Hepatocyte (in vitro differentiated cells): ENCODE measurements at regions not wholly inside any gene's neighbourhood (a gene's known extent, or its start where the extent isn't known, plus 50 kb on each side); places are given as distances from the start of the nearest gene placed in this dataset.

Experiments used
- DNase-seq: peaks from one replicate; pipeline ENCODE4 v3.0.0-alpha.2; 2016; ENCODE audit warnings: low spot score
- H2AFZ ChIP-seq: fragments of 200-600 bp; sonication (generic); 2 replicates; pipeline ENCODE4 v1.6.0; 2016; ENCODE audit warnings: antibody characterized with exemption, mild to moderate bottlenecking
- H3K27ac ChIP-seq: fragments of 200-600 bp; sonication (generic); 2 replicates; pipeline ENCODE4 v1.5.1; 2016; ENCODE audit warnings: mild to moderate bottlenecking
- H3K27me3 ChIP-seq: fragments of 200-600 bp; sonication (generic); 2 replicates; pipeline ENCODE4 v1.6.1; 2016
- H3K36me3 ChIP-seq: fragments of 200-600 bp; sonication (generic); replicated peaks from 2 replicates; pipeline ENCODE4 v1.5.1; 2016; ENCODE audit warnings: low read depth; ENCODE audit not compliant: insufficient read depth
- H3K4me1 ChIP-seq: fragments of 200-600 bp; sonication (generic); 2 replicates; pipeline ENCODE4 v1.5.1; 2016; ENCODE audit warnings: mild to moderate bottlenecking, moderate library complexity; ENCODE audit not compliant: insufficient read depth
- H3K4me2 ChIP-seq: fragments of 200-600 bp; sonication (generic); 2 replicates; pipeline ENCODE4 v1.6.0; 2016
- H3K4me3 ChIP-seq: fragments of 200-600 bp; sonication (generic); 2 replicates; pipeline ENCODE4 v1.5.1; 2016; ENCODE audit warnings: mild to moderate bottlenecking
- H3K79me2 ChIP-seq: fragments of 200-600 bp; sonication (generic); 2 replicates; pipeline ENCODE4 v1.6.0; 2017; ENCODE audit warnings: mild to moderate bottlenecking
- H3K9me2 ChIP-seq: fragments of 200-600 bp; sonication (generic); replicated peaks from 2 replicates; pipeline ENCODE4 v1.6.0; 2017; ENCODE audit warnings: mild to moderate bottlenecking; ENCODE audit not compliant: insufficient read depth
- H3K9me3 ChIP-seq: fragments of 200-600 bp; sonication (generic); 2 replicates; pipeline ENCODE4 v1.5.1; 2016; ENCODE audit warnings: low read depth, mild to moderate bottlenecking
- H4K20me1 ChIP-seq: fragments of 200-600 bp; sonication (generic); 2 replicates; pipeline ENCODE4 v1.6.0; 2016; ENCODE audit warnings: mild to moderate bottlenecking; ENCODE audit not compliant: insufficient read depth, poor library complexity, severe bottlenecking
- EZH2 ChIP-seq: fragments of 200-600 bp; sonication (generic); IDR thresholded peaks from 2 replicates; pipeline ENCODE4 v1.6.1; 2016; ENCODE audit warnings: antibody characterized with exemption, mild to moderate bottlenecking, borderline replicate concordance
- EZH2phosphoT487 ChIP-seq: fragments of 200-600 bp; sonication (generic); IDR thresholded peaks from one replicate; pipeline ENCODE4 v1.6.1; 2018; ENCODE audit warnings: antibody characterized with exemption, mild to moderate bottlenecking, low read depth, moderate library complexity; ENCODE audit not compliant: unreplicated experiment, severe bottlenecking
- WGBS: methylation state at CpG from one replicate; pipeline ENCODE4 v1.1.6; 2016; ENCODE audit warnings: low lambda C conversion rate; ENCODE audit errors: missing lambda C conversion rate; 5-methylcytosine and 5-hydroxymethylcytosine counted together
- TF ChIP-seq, protein P1 (sequence below): fragments of 200-600 bp; sonication (generic); IDR thresholded peaks from 2 replicates; pipeline ENCODE4 v1.5.1; 2016; ENCODE audit warnings: antibody characterized with exemption, mild to moderate bottlenecking; ENCODE audit not compliant: poor library complexity

DNA sequence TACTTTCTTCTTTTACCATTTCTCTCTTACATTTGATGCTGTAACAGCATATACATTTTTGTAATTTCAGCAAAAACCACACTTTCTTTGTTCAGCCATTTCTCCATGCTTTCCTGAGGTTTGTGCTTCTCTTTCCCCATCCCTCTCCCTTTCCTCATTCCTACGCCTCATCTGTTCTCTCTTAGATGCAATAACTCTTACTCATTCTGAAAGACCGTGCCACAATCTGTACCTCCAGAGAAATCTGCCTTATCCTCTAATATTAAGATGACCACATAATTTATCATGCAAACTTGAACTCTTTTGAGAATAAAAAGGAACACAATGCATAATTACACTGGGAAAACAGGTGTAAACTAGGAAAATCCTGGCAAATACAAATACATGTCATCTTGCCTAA lies 588.9 kb downstream of the JRKL start:
- H3K4me2 ChIP-seq = no peak overlapping the region
- no peak overlapping the region for H3K4me3 ChIP-seq
- TF ChIP-seq, protein P1, sequence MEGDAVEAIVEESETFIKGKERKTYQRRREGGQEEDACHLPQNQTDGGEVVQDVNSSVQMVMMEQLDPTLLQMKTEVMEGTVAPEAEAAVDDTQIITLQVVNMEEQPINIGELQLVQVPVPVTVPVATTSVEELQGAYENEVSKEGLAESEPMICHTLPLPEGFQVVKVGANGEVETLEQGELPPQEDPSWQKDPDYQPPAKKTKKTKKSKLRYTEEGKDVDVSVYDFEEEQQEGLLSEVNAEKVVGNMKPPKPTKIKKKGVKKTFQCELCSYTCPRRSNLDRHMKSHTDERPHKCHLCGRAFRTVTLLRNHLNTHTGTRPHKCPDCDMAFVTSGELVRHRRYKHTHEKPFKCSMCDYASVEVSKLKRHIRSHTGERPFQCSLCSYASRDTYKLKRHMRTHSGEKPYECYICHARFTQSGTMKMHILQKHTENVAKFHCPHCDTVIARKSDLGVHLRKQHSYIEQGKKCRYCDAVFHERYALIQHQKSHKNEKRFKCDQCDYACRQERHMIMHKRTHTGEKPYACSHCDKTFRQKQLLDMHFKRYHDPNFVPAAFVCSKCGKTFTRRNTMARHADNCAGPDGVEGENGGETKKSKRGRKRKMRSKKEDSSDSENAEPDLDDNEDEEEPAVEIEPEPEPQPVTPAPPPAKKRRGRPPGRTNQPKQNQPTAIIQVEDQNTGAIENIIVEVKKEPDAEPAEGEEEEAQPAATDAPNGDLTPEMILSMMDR = no peak
- TF ChIP-seq EZH2 (no peak), EZH2phosphoT487 (no peak)

DNA sequence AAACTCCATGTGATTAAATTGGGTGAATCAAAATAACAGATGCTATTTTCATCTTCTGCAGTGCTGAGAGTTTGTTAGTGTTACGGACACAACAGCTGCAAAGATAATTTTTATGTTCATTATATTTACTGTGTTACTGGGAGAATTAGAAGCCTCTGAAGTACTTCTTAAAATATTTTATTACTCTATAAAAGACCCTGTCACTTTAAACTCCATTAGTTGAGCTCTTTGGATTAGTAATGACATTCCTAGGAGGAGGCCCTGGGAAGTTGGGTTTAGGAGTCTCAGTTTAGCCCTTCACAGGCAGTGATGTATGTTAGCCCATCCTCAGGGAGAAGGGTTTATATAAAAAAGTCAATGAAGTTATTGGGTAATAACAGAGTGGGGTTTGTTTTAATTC lies 596.7 kb downstream of the JRKL start:
- TF ChIP-seq EZH2phosphoT487 = no peak
- no peak for TF ChIP-seq EZH2
- TF ChIP-seq, protein P1 = no peak
- peaks cover 3% of the 10 kb centered on the region for H3K4me1 ChIP-seq
- no peaks in the 10 kb centered on the region for H3K79me2 ChIP-seq
- no peaks in the 10 kb centered on the region for H4K20me1 ChIP-seq
- H3K27ac ChIP-seq = no peak overlapping the region
- no peak for DNase-seq
- H3K27me3 ChIP-seq = no peaks in the 10 kb centered on the region
- no peaks in the 10 kb centered on the region for H3K9me2 ChIP-seq
- no peak overlapping the region for H2AFZ ChIP-seq
- no peaks in the 10 kb centered on the region for H3K36me3 ChIP-seq
- H3K4me3 ChIP-seq = no peak overlapping the region
- H3K9me3 ChIP-seq = no peaks in the 10 kb centered on the region
- 78% methylated on average over 1 of the region's 1 CpG for WGBS
- no peak overlapping the region for H3K4me2 ChIP-seq

More for the DNA sequence above, 588.9 kb downstream of the JRKL start:
- H3K27me3 ChIP-seq = no peaks in the 10 kb centered on the region
- no peaks in the 10 kb centered on the region for H3K36me3 ChIP-seq
- 28% methylated on average over 2 of the region's 2 CpGs for WGBS
- H3K9me3 ChIP-seq = no peaks in the 10 kb centered on the region
- H3K9me2 ChIP-seq = no peaks in the 10 kb centered on the region
- no peaks in the 10 kb centered on the region for H3K79me2 ChIP-seq
- DNase-seq = no peak
- H2AFZ ChIP-seq = no peak overlapping the region
- no peak overlapping the region for H3K27ac ChIP-seq
- no peaks in the 10 kb centered on the region for H4K20me1 ChIP-seq
- no peaks in the 10 kb centered on the region for H3K4me1 ChIP-seq

DNA sequence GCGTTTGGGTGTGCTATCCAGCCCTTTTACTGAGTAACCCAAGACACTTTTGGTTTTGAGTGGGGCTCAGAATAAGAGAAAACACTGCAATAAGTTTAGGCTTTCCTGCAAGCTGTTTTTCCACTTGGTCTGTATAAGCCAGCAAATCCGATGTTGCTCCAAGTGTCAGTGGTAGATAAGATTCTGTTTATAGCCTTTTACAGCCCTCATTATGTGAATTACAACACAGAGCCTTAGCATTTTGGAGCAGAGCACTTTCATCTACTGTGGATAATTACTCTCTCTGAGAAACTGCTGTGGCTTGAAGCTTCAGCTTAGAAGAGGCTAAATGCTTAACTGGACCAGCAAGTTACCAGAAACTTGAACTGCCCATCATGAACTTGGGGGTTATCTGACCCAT lies 601.1 kb downstream of the JRKL start:
- Histone ChIP-seq H3K9me2 (no peaks in the 10 kb centered on the region), H3K27me3 (no peaks in the 10 kb centered on the region), H3K9me3 (no peaks in the 10 kb centered on the region), H4K20me1 (no peaks in the 10 kb centered on the region), H3K4me2 (no peak overlapping the region), H3K36me3 (no peaks in the 10 kb centered on the region), H3K4me1 (peaks cover 3% of the 10 kb centered on the region), H2AFZ (no peak overlapping the region), H3K27ac (no peak overlapping the region), H3K4me3 (no peak overlapping the region), H3K79me2 (no peaks in the 10 kb centered on the region)
- DNase-seq = peak; percentile 33
- TF ChIP-seq, protein P1 = no peak
- TF ChIP-seq EZH2phosphoT487 (no peak), EZH2 (no peak)
- WGBS = 33% methylated on average over 2 of the region's 2 CpGs

DNA sequence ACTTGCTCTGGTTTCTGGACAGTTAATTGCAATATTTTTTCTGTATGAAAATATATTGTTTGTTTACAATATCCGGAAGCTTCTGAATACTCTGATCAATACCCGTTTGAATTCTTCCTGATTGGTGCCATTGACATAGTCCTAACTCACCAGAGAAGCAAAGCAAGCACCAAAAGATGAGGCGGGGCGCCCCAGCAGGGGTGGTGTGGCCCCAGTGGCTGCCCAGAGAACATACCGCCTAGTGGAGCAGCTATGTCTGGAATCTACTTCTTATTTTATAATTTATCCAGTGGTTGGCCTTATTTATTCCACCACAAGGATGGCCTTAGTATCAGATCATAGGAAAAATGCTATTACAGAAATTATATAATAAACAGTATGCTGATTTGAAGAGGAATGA lies 610.7 kb downstream of the JRKL start:
- H3K4me3 ChIP-seq = no peak overlapping the region
- no peaks in the 10 kb centered on the region for H3K79me2 ChIP-seq
- no peak for DNase-seq
- H4K20me1 ChIP-seq = no peaks in the 10 kb centered on the region
- no peak overlapping the region for H3K27ac ChIP-seq
- H3K4me1 ChIP-seq = no peaks in the 10 kb centered on the region
- no peaks in the 10 kb centered on the region for H3K9me3 ChIP-seq
- H3K36me3 ChIP-seq = no peaks in the 10 kb centered on the region
- H2AFZ ChIP-seq = no peak overlapping the region
- H3K9me2 ChIP-seq = no peaks in the 10 kb centered on the region
- no peak for TF ChIP-seq EZH2phosphoT487
- TF ChIP-seq EZH2 = no peak
- TF ChIP-seq, protein P1 = no peak
- 94% methylated on average over 5 of the region's 5 CpGs for WGBS
- no peaks in the 10 kb centered on the region for H3K27me3 ChIP-seq
- H3K4me2 ChIP-seq = no peak overlapping the region
